Calu3 (cell line): ENCODE measurements at regions not wholly inside any gene's neighbourhood (a gene's known extent, or its start where the extent isn't known, plus 50 kb on each side); places are given as distances from the start of the nearest gene placed in this dataset.

Experiments
- BruUV-seq: library from RNA; stranded (reverse); fragments of 400-500 nt; replicated peaks from 2 replicates; lab custom pipeline; 2021; lab: Mats Ljungman, UMichigan
- CTCF ChIA-PET: fragments of 300-600 bp; sonication (Branson Sonifier 250); formaldehyde crosslinking; loops from one replicate; lab custom pipeline; 2022; ENCODE audit warnings: antibody characterized with exemption; lab: Charles Lee
- DNase-seq: peaks from one replicate; pipeline ENCODE4 v3.0.0; 2022
- H3K27ac Mint-ChIP-seq: one replicate; pipeline ENCODE4 v1.8.0; 2022; ENCODE audit warnings: mixed read lengths; ENCODE audit not compliant: unreplicated experiment
- H3K27me3 Mint-ChIP-seq: one replicate; pipeline ENCODE4 v1.8.0; 2022; ENCODE audit warnings: mixed read lengths; ENCODE audit not compliant: unreplicated experiment
- H3K36me3 Mint-ChIP-seq: one replicate; pipeline ENCODE4 v1.8.0; 2022; ENCODE audit warnings: mild to moderate bottlenecking, moderate library complexity, mixed read lengths; ENCODE audit not compliant: insufficient read depth, unreplicated experiment
- H3K4me1 Mint-ChIP-seq: one replicate; pipeline ENCODE4 v1.8.0; 2022; ENCODE audit warnings: mild to moderate bottlenecking, low read depth, mixed read lengths; ENCODE audit not compliant: unreplicated experiment
- H3K4me3 Mint-ChIP-seq: one replicate; pipeline ENCODE4 v1.8.0; 2022; ENCODE audit warnings: mild to moderate bottlenecking, low read depth, moderate library complexity, mixed read lengths; ENCODE audit not compliant: unreplicated experiment
- H3K9me3 Mint-ChIP-seq: one replicate; pipeline ENCODE4 v1.8.0; 2022; ENCODE audit warnings: low read depth, mixed read lengths; ENCODE audit not compliant: unreplicated experiment
- CTCF ChIP-seq: fragments of 200-600 bp; IDR thresholded peaks from one replicate; pipeline ENCODE4 v1.8.0; 2022; ENCODE audit warnings: antibody characterized with exemption; ENCODE audit not compliant: unreplicated experiment
- intact Hi-C: fragments of 100-400 bp; cut with micrococcal nuclease; formaldehyde crosslinking; loops from one replicate; pipeline ENCODE4 v1.10.0; 2022; ENCODE audit not compliant: unreplicated experiment

- no TSS peak for BruUV-seq
- peaks cover 10% of the 10 kb centered on the region for H3K4me1 Mint-ChIP-seq
- no peak for DNase-seq
- no peak overlapping the region for H3K27ac Mint-ChIP-seq
- intact Hi-C loops = no loop called here
- H3K27me3 Mint-ChIP-seq = no peaks in the 10 kb centered on the region
- H3K9me3 Mint-ChIP-seq = no peaks in the 10 kb centered on the region
- no peak overlapping the region for H3K4me3 Mint-ChIP-seq
- H3K36me3 Mint-ChIP-seq = no peaks in the 10 kb centered on the region
- no peak for TF ChIP-seq CTCF
- CTCF ChIA-PET = interaction anchor here (0.5 kb wide), 1 partner anchor 438 kb away, joined by 3 read pairs; no protein-coding TSS in a partner anchor
These were observed 859.1 kb upstream of the ACVR2A start for GRCh38 chr2:146985753-146986152.

GRCh38 chr2:146984014-146984413 is 860.8 kb upstream of the ACVR2A start:
- Mint-ChIP-seq H3K4me3 (no peak overlapping the region), H3K27ac (no peak overlapping the region), H3K36me3 (no peaks in the 10 kb centered on the region), H3K4me1 (peaks cover 10% of the 10 kb centered on the region), H3K9me3 (no peaks in the 10 kb centered on the region), H3K27me3 (no peaks in the 10 kb centered on the region)
- BruUV-seq = no TSS peak
- no peak for TF ChIP-seq CTCF
- DNase-seq = no peak
- intact Hi-C loops = no loop called here
- CTCF ChIA-PET = no interaction called here

- peaks cover 10% of the 10 kb centered on the region for H3K4me1 Mint-ChIP-seq
- H3K36me3 Mint-ChIP-seq = no peaks in the 10 kb centered on the region
- CTCF ChIA-PET = no interaction called here
- H3K4me3 Mint-ChIP-seq = no peak overlapping the region
- TF ChIP-seq CTCF = no peak
- no peak for DNase-seq
- no peaks in the 10 kb centered on the region for H3K27me3 Mint-ChIP-seq
- BruUV-seq = no TSS peak
- intact Hi-C loops = no loop called here
- H3K9me3 Mint-ChIP-seq = no peaks in the 10 kb centered on the region
- H3K27ac Mint-ChIP-seq = no peak overlapping the region
These were observed 862.4 kb upstream of the ACVR2A start for GRCh38 chr2:146982393-146982846.

- TF ChIP-seq CTCF = no peak
- intact Hi-C loops = no loop called here
- BruUV-seq = no TSS peak
- CTCF ChIA-PET = no interaction called here
- no peak for DNase-seq
- Mint-ChIP-seq H3K4me3 (no peak overlapping the region), H3K27me3 (no peaks in the 10 kb centered on the region), H3K27ac (no peak overlapping the region), H3K36me3 (no peaks in the 10 kb centered on the region), H3K9me3 (no peaks in the 10 kb centered on the region), H3K4me1 (peaks cover 10% of the 10 kb centered on the region)
These were observed 862.9 kb upstream of the ACVR2A start for GRCh38 chr2:146981921-146982320.
